GM20000 (cell line): ENCODE measurements at regions not wholly inside any gene's neighbourhood (a gene's known extent, or its start where the extent isn't known, plus 50 kb on each side); places are given as distances from the start of the nearest gene placed in this dataset.

Experiments
- DNase-seq: peaks from one replicate; pipeline ENCODE4 v3.0.0; 2012; ENCODE audit warnings: low spot score
- TF ChIP-seq, protein P1 (sequence below): IDR thresholded peaks from 2 replicates; pipeline ENCODE4 v1.5.1; 2012; ENCODE audit warnings: mild to moderate bottlenecking, control low read depth; ENCODE audit errors: extremely low read depth, missing control alignments

- TF ChIP-seq, protein P1, sequence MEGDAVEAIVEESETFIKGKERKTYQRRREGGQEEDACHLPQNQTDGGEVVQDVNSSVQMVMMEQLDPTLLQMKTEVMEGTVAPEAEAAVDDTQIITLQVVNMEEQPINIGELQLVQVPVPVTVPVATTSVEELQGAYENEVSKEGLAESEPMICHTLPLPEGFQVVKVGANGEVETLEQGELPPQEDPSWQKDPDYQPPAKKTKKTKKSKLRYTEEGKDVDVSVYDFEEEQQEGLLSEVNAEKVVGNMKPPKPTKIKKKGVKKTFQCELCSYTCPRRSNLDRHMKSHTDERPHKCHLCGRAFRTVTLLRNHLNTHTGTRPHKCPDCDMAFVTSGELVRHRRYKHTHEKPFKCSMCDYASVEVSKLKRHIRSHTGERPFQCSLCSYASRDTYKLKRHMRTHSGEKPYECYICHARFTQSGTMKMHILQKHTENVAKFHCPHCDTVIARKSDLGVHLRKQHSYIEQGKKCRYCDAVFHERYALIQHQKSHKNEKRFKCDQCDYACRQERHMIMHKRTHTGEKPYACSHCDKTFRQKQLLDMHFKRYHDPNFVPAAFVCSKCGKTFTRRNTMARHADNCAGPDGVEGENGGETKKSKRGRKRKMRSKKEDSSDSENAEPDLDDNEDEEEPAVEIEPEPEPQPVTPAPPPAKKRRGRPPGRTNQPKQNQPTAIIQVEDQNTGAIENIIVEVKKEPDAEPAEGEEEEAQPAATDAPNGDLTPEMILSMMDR: no peak
Measured at GRCh38 chr16:60815033-60815432, 1221.2 kb downstream of the CDH8 start.

DNA sequence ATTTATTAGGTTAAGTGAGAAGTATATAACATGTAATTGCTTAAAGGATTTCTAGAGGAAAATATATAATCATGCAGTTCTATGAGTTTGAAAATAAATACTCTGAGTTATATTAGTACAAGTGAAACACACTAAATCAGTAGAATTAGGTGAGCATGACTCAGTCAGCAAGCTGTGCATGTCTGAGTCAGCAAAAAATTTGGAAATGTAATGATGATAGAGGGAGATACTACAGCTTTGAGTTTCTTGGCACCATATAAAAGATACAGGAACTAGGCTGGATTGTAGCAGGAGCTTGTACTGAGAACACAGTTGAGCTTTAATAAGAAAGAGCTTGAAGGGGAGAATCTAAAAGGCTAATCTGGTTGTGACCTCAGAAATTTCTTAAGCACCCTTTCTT is 1224.6 kb downstream of the CDH8 start:
- TF ChIP-seq, protein P1: no peak
- DNase-seq: no peak

More at GRCh38 chr16:60815033-60815432, 1221.2 kb downstream of the CDH8 start:
- DNase-seq: no peak

- DNase-seq: no peak
- TF ChIP-seq, protein P1: no peak
Measured at GRCh38 chr16:60811051-60811608, 1225.1 kb downstream of the CDH8 start.

DNA sequence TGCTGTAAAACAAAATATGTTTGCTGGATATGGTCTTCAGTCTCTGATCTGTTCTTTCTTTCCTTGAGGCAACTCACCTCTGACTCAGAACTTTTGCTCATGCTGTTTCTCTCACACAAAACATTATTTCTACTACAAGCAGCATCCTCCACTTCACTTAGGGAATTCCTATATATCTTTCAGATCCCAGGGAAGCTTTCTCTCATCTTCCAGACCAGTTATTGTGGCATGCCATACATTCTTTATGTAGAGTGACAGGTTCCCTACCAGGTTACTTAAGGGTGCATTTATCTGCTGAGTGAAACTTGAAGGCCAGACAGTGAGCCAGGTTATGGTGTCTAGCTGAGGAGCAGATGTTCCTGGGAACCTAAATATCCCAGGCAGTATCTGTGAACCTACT is 1226.0 kb downstream of the CDH8 start:
- no peak for DNase-seq
- TF ChIP-seq, protein P1: no peak

DNA sequence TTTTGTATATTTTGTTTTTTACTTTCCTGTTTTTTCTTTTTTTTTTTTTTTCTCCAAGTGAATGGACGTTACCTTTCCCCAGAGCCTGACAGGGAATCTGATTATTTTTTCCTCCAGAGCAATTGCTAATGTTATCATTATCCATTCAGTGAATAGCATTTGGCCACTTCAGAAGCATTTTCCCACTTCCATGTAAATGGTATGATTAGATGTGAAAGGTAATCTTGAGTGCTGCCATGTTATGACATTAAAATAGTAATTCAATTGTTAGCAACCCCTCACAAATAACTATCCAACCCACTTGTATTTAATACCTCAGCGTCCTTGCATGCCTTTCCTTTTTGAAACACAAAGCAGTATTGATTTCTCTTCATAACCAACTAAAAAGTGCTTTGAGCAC is 1243.8 kb downstream of the CDH8 start:
- TF ChIP-seq, protein P1: no peak
- DNase-seq: no peak

- DNase-seq: no peak
- TF ChIP-seq, protein P1: no peak
Measured at GRCh38 chr16:60788631-60789030, 1247.6 kb downstream of the CDH8 start.

DNA sequence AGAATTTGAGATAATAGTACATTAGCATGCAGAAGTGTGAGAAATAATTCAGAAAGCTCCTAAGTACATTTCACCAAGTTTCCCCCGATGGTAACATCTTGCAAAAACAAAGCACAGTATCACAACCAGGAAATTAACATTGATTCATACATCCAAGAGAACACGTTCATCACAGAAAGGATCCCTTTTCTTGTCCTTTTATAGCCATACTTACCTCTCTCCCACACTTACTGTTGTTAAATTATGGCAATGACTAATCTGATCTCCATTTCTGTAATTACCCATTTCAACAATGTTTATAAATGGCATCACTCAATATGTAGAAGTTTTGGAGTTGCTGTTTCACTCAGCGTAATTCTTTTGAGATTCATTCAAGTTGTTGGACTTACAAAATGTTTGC is 1260.0 kb downstream of the CDH8 start:
- no peak for DNase-seq
- TF ChIP-seq, protein P1: no peak
